Right lobe of liver (tissue), 4 donors: ENCODE measurements at regions not wholly inside any gene's neighbourhood (a gene's known extent, or its start where the extent isn't known, plus 50 kb on each side); places are given as distances from the start of the nearest gene placed in this dataset.

Experiments used
- CTCF ChIP-seq, 4 donors: fragments of 200-600 bp in 3 of 4; fragments of 450-650 bp in 1 of 4; IDR thresholded peaks; one replicate each; pipeline versions ENCODE4 v1.5.1 to v1.8.0; 2016 to 2022; ENCODE audit warnings: antibody characterized with exemption in 4 of 4, mild to moderate bottlenecking in 2 of 4
- POLR2A ChIP-seq: fragments of 450-650 bp; IDR thresholded peaks from one replicate; pipeline ENCODE4 v1.6.1; 2017; ENCODE audit warnings: antibody characterized with exemption, mild to moderate bottlenecking
- donor health status: DM: no; HTN: no; CAD: no.
- donor health status: DM: no; HTN: no; CAD: no.
- donor health status: DM: no; HTN: yes; CAD: no.

- TF ChIP-seq CTCF (IDR thresholded peaks at IDR 0.05) (no peak), POLR2A (no peak)
These were observed 60.9 kb upstream of the FSCB start for GRCh38 chr14:44567997-44568396.
